ENCODE measurements at regions not wholly inside any gene's neighbourhood (a gene's known extent, or its start where the extent isn't known, plus 50 kb on each side); places are given as distances from the start of the nearest gene placed in this dataset.

GRCh38 chr3:180523040-180523439 lies 78.9 kb upstream of the TTC14 start:
- no peak for DNase-seq (ENCODE audit: low read depth)
- no peak for TF ChIP-seq CTCF (IDR thresholded peaks at IDR 0.05; ENCODE audit: low read depth, low read length, missing control alignments)
- no peak overlapping the region for H3K4me3 ChIP-seq (ENCODE audit: low read depth, low read length)

- DNase-seq (ENCODE audit: low read depth) = no peak
- TF ChIP-seq CTCF (IDR thresholded peaks at IDR 0.05; ENCODE audit: low read depth, low read length, missing control alignments) = no peak
- no peak overlapping the region for H3K4me3 ChIP-seq (ENCODE audit: low read depth, low read length)
These were observed 73.1 kb upstream of the TTC14 start for GRCh38 chr3:180528843-180529242.

- no peak for TF ChIP-seq CTCF (IDR thresholded peaks at IDR 0.05; ENCODE audit: low read depth, low read length, missing control alignments)
- DNase-seq (ENCODE audit: low read depth) = no peak
- no peak overlapping the region for H3K4me3 ChIP-seq (ENCODE audit: low read depth, low read length)
These were observed 72.2 kb upstream of the TTC14 start for GRCh38 chr3:180529778-180530177.

- DNase-seq (ENCODE audit: low read depth) = no peak
- no peak for TF ChIP-seq CTCF (IDR thresholded peaks at IDR 0.05; ENCODE audit: low read depth, low read length, missing control alignments)
- no peak overlapping the region for H3K4me3 ChIP-seq (ENCODE audit: low read depth, low read length)
These were observed 71.7 kb upstream of the TTC14 start for GRCh38 chr3:180530276-180530675.

GRCh38 chr3:180531303-180532278 lies 70.4 kb upstream of the TTC14 start:
- no peak overlapping the region for H3K4me3 ChIP-seq (ENCODE audit: low read depth, low read length)
- TF ChIP-seq CTCF (IDR thresholded peaks at IDR 0.05; ENCODE audit: low read depth, low read length, missing control alignments) = no peak
- DNase-seq (ENCODE audit: low read depth) = no peak

GRCh38 chr3:180534828-180535227 lies 67.1 kb upstream of the TTC14 start:
- no peak for TF ChIP-seq CTCF (IDR thresholded peaks at IDR 0.05; ENCODE audit: low read depth, low read length, missing control alignments)
- no peak for DNase-seq (ENCODE audit: low read depth)
- H3K4me3 ChIP-seq (ENCODE audit: low read depth, low read length) = no peak overlapping the region

GRCh38 chr3:180538493-180538892 lies 63.5 kb upstream of the TTC14 start:
- H3K4me3 ChIP-seq (ENCODE audit: low read depth, low read length) = no peak overlapping the region
- no peak for DNase-seq (ENCODE audit: low read depth)
- TF ChIP-seq CTCF (IDR thresholded peaks at IDR 0.05; ENCODE audit: low read depth, low read length, missing control alignments) = no peak
